ENCODE measurements at regions not wholly inside any gene's neighbourhood (a gene's known extent, or its start where the extent isn't known, plus 50 kb on each side); places are given as distances from the start of the nearest gene placed in this dataset.

GRCh38 chr6:134600671-134601070 lies 282.8 kb upstream of the SGK1 start:
- no peak for TF ChIP-seq POLR2A (IDR thresholded peaks at IDR 0.05)
- TF ChIP-seq CTCF (IDR thresholded peaks at IDR 0.05): no peak
- Histone ChIP-seq H3K27me3 (no peaks in the 10 kb centered on the region), H3K27ac (no peak overlapping the region), H3K4me3 (no peak overlapping the region), H3K36me3 (no peaks in the 10 kb centered on the region), H3K4me1 (no peaks in the 10 kb centered on the region), H3K9me3 (no peaks in the 10 kb centered on the region)
- intact Hi-C loops (cut with DNase I; ENCODE audit: low total_unique reads): no loop called here
- no peak for DNase-seq

GRCh38 chr6:134599079-134599478 lies 281.2 kb upstream of the SGK1 start:
- DNase-seq: no peak
- H3K36me3 ChIP-seq: no peaks in the 10 kb centered on the region
- TF ChIP-seq CTCF (IDR thresholded peaks at IDR 0.05): no peak
- TF ChIP-seq POLR2A (IDR thresholded peaks at IDR 0.05): no peak

GRCh38 chr6:134596191-134596590 lies 278.3 kb upstream of the SGK1 start:
- intact Hi-C loops (cut with DNase I; ENCODE audit: low total_unique reads): no loop called here
- Histone ChIP-seq H3K4me3 (no peak overlapping the region), H3K27me3 (no peaks in the 10 kb centered on the region), H3K4me1 (no peaks in the 10 kb centered on the region), H3K9me3 (no peaks in the 10 kb centered on the region), H3K27ac (no peak overlapping the region), H3K36me3 (no peaks in the 10 kb centered on the region)
- no peak for DNase-seq
- TF ChIP-seq POLR2A (IDR thresholded peaks at IDR 0.05) (no peak), CTCF (IDR thresholded peaks at IDR 0.05) (no peak)

More at GRCh38 chr6:134599079-134599478, 281.2 kb upstream of the SGK1 start:
- intact Hi-C loops (cut with DNase I; ENCODE audit: low total_unique reads): no loop called here
- no peaks in the 10 kb centered on the region for H3K9me3 ChIP-seq
- no peaks in the 10 kb centered on the region for H3K27me3 ChIP-seq
- H3K27ac ChIP-seq: no peak overlapping the region
- no peak overlapping the region for H3K4me3 ChIP-seq
- no peaks in the 10 kb centered on the region for H3K4me1 ChIP-seq

GRCh38 chr6:134594881-134595280 lies 277.0 kb upstream of the SGK1 start:
- no peak overlapping the region for H3K4me3 ChIP-seq
- no peak for DNase-seq
- TF ChIP-seq CTCF (IDR thresholded peaks at IDR 0.05): no peak
- TF ChIP-seq POLR2A (IDR thresholded peaks at IDR 0.05): no peak
- H3K9me3 ChIP-seq: no peaks in the 10 kb centered on the region
- no peaks in the 10 kb centered on the region for H3K36me3 ChIP-seq
- H3K27ac ChIP-seq: no peak overlapping the region
- H3K27me3 ChIP-seq: no peaks in the 10 kb centered on the region
- H3K4me1 ChIP-seq: no peaks in the 10 kb centered on the region
- intact Hi-C loops (cut with DNase I; ENCODE audit: low total_unique reads): no loop called here

- DNase-seq: no peak
- intact Hi-C loops (cut with DNase I; ENCODE audit: low total_unique reads): no loop called here
- Histone ChIP-seq H3K36me3 (no peaks in the 10 kb centered on the region), H3K9me3 (no peaks in the 10 kb centered on the region), H3K4me3 (no peak overlapping the region), H3K27me3 (no peaks in the 10 kb centered on the region), H3K4me1 (no peaks in the 10 kb centered on the region), H3K27ac (no peak overlapping the region)
- TF ChIP-seq POLR2A (IDR thresholded peaks at IDR 0.05) (no peak), CTCF (IDR thresholded peaks at IDR 0.05) (no peak)
These were observed 276.0 kb upstream of the SGK1 start for GRCh38 chr6:134593887-134594286.

Data from uterus (tissue), 3 donors.